GM18499 (cell line): ENCODE measurements at regions not wholly inside any gene's neighbourhood (a gene's known extent, or its start where the extent isn't known, plus 50 kb on each side); places are given as distances from the start of the nearest gene placed in this dataset.

Experiments used
- ATAC-seq: cut with Tn5 transposase; IDR thresholded peaks from one replicate; pipeline ENCODE4 v1.9.1; 2021; ENCODE audit warnings: moderate number of reproducible peaks; ENCODE audit not compliant: insufficient read depth, unreplicated experiment

DNA sequence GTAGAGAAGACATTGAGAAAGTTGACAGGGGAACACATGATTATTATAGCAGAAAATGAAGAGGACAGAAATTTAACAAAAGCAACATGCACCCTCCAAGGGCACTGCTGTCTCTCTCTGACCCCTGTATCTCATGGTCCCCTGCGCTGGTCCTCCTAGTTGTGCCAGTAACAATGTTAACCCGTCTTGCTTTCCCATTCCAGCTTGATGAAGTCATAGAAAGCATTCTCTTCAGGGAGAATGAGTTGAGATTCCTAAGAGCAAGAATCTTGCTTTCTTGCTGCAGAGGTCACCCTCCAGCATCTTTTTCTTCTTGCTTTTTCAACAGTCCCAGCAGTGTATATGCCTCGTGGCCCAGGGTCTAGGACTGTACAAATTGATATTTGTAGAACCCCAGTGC lies 279.6 kb upstream of the ADAMTSL1 start:
- ATAC-seq = no peak

GRCh38 chr9:18195223-18195622 lies 278.7 kb upstream of the ADAMTSL1 start:
- ATAC-seq = no peak

- no peak for ATAC-seq
Measured at GRCh38 chr9:18202924-18203323, 271.0 kb upstream of the ADAMTSL1 start.

- ATAC-seq = no peak
Measured at GRCh38 chr9:18207735-18208134, 266.2 kb upstream of the ADAMTSL1 start.

GRCh38 chr9:18208166-18209059 lies 265.5 kb upstream of the ADAMTSL1 start:
- no peak for ATAC-seq

GRCh38 chr9:18215626-18216025 lies 258.3 kb upstream of the ADAMTSL1 start:
- ATAC-seq = no peak

DNA sequence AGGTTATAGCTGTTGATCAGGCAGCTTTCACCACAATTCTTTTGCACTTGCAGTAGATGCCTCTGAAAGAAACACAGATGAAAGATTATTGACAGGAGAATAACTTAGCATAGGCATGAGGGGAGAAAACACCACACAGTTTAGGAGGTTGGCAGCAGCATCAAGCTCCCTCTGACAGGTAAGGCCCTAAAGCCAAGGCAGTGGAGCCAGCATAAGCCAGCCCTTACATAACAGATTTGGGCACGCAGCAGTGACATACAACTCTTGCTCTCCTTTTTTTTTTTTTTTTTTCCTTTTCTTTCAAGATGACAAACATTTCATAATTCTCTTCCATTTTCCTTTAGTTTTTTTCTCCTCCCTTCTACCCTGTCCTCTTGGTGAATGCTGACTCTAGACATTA lies 257.6 kb upstream of the ADAMTSL1 start:
- no peak for ATAC-seq

- ATAC-seq = no peak
Measured at GRCh38 chr9:18228101-18228500, 245.9 kb upstream of the ADAMTSL1 start.

DNA sequence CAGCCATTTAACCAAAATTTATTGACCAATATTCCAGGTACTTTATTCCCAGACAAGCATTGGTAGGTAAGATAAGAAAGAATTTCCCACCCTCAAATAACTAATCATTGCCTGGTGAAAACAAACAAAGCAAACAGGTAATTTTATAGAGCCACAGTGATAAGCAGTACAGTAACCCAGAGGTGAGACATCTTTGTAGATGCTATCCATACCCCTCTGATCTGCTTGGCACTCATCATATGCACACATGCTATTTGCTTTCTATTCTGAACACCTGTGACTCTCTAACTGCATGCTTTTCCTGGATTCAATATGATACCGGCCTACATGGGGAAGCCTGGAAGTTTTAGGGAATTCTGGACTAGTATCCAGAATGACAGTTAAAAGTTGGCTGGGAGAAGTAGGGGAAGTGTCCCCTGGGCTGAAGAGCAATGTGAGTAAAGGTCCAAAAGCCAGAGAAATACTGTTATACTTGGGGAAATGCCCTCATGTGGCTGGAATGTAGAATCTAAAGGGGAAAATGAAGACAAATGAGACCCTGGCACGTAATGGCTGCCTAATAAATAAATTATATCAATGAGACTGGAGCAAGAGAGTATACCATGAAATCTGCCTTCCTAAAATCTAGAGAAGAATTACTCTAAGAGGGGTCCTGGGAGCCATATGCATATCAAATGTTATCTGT lies 243.8 kb upstream of the ADAMTSL1 start:
- no peak for ATAC-seq

DNA sequence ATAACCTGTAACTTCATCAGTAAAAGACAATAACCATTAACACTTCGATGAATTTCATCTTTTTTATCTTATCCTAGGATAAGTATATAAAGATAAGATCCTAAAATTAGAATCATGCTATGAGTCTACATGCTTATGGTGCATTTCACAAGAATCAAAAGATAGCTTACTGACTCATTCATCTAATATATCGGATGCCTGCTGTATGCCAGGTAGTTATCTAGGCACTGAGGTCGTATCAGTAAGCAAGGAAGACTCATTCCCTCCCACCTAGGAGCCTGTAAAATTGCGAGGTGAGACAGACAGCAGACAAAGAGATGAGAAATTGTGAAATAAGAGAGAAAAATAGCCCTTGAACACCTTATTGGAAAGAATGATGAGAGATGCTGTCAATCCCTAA lies 240.6 kb upstream of the ADAMTSL1 start:
- no peak for ATAC-seq

GRCh38 chr9:18233776-18234445 lies 240.0 kb upstream of the ADAMTSL1 start:
- ATAC-seq = no peak

GRCh38 chr9:18235181-18235908 lies 238.6 kb upstream of the ADAMTSL1 start:
- no peak for ATAC-seq

DNA sequence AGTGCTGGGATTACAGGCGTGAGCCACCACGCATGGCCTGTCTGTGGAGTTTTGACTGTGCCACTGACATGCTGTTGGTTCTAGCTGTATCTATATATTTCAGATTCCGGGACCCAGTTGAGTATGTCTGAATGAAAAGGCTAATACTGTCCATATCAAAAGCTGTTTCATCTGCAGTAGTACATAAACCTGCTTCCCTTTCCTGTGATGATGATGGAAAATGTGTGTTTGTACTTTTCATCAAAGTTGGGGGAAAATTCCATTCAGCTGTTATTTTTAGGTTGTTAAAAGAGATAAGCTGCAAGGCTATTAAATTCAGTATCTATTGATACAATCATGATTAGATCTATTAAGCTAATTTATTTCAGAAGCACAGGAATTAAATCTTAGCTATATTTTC lies 237.6 kb upstream of the ADAMTSL1 start:
- no peak for ATAC-seq

GRCh38 chr9:18237776-18238175 lies 236.2 kb upstream of the ADAMTSL1 start:
- ATAC-seq = no peak

GRCh38 chr9:18238254-18238653 lies 235.7 kb upstream of the ADAMTSL1 start:
- no peak for ATAC-seq

- ATAC-seq = no peak
Measured at GRCh38 chr9:18238752-18239447, 235.1 kb upstream of the ADAMTSL1 start.

DNA sequence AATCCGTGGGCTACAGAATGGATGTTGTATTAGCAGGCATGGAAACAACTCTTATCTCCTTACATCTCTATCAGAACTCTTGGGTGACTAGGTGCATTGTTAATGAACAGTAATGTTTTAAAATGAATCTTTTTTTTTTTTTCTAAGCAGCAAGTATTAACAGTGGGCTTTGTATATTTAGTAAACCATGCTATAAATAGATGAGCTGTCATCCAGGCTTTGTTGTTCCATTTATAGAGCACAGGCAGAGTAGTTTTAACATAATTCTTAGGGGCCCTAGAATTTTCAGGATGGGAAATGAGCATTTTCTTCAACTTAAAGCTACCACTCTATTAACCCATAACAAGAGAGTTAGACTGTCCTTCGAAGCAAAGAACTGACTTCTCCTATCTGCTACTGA lies 233.7 kb upstream of the ADAMTSL1 start:
- ATAC-seq = no peak

GRCh38 chr9:18245911-18246310 lies 228.0 kb upstream of the ADAMTSL1 start:
- ATAC-seq = no peak

- ATAC-seq = no peak
Measured at GRCh38 chr9:18250053-18250452, 223.9 kb upstream of the ADAMTSL1 start.

GRCh38 chr9:18253950-18254349 lies 220.0 kb upstream of the ADAMTSL1 start:
- ATAC-seq = no peak
